Head of caudate nucleus (tissue), 42 donors: ENCODE measurements at regions not wholly inside any gene's neighbourhood (a gene's known extent, or its start where the extent isn't known, plus 50 kb on each side); places are given as distances from the start of the nearest gene placed in this dataset.
"Not testable (repeated sequence)": the region's sequence is repeated elsewhere in the genome, so short reads cannot be mapped to it uniquely, and the experiment has no call there.

Experiments used
- DNase-seq, 42 donors: peaks; one replicate each; pipeline versions ENCODE4 v3.0.0 to v3.0.0-alpha.2; 2020 to 2021; ENCODE audit warnings: mixed read lengths in 7 of 42
- intact Hi-C: fragments of 100-400 bp; cut with DNase I; formaldehyde crosslinking; loops from one replicate; pipeline ENCODE4 v1.15.0; 2022

GRCh38 chr6:144969154-144969553 lies 684.0 kb downstream of the UTRN start:
- no peak for DNase-seq
- intact Hi-C loops: no loop called here

GRCh38 chr6:144969602-144970272 lies 684.6 kb downstream of the UTRN start:
- intact Hi-C loops: no loop called here
- no peak for DNase-seq

GRCh38 chr6:144977250-144977864 lies 692.2 kb downstream of the UTRN start:
- intact Hi-C loops, DNase-seq: not testable (repeated sequence)

GRCh38 chr6:144978208-144978607 lies 693.1 kb downstream of the UTRN start:
- intact Hi-C loops: no loop called here
- no peak for DNase-seq

GRCh38 chr6:144986271-144986670 lies 701.1 kb downstream of the UTRN start:
- DNase-seq: no peak
- intact Hi-C loops: no loop called here

GRCh38 chr6:144989319-144990107 lies 704.4 kb downstream of the UTRN start:
- no peak for DNase-seq
- intact Hi-C loops: no loop called here

GRCh38 chr6:144990784-144991183 lies 705.6 kb downstream of the UTRN start:
- intact Hi-C loops: no loop called here
- no peak for DNase-seq

- intact Hi-C loops: no loop called here
- no peak for DNase-seq
Measured at GRCh38 chr6:144993870-144994269, 708.7 kb downstream of the UTRN start.

GRCh38 chr6:144997996-144998395 lies 712.9 kb downstream of the UTRN start:
- no peak for DNase-seq
- intact Hi-C loops: no loop called here

- intact Hi-C loops: no loop called here
- DNase-seq: no peak
Measured at GRCh38 chr6:144999127-144999526, 714.0 kb downstream of the UTRN start.

- no peak for DNase-seq
- intact Hi-C loops: no loop called here
Measured at GRCh38 chr6:145003145-145003544, 718.0 kb downstream of the UTRN start.

- no peak for DNase-seq
Measured at GRCh38 chr6:145006914-145007313, 721.8 kb downstream of the UTRN start.

GRCh38 chr6:145008715-145009114 lies 723.6 kb downstream of the UTRN start:
- intact Hi-C loops: no loop called here
- no peak for DNase-seq

More at GRCh38 chr6:145006914-145007313, 721.8 kb downstream of the UTRN start:
- intact Hi-C loops: no loop called here

GRCh38 chr6:145009711-145010110 lies 724.6 kb downstream of the UTRN start:
- no peak for DNase-seq
- intact Hi-C loops: no loop called here

- intact Hi-C loops: no loop called here
Measured at GRCh38 chr6:145012039-145012662, 723.2 kb downstream of the EPM2A start.

GRCh38 chr6:145015739-145016558 lies 719.4 kb downstream of the EPM2A start:
- peak in 28 of 42 donors; percentile 3 to 75 (median 32) for DNase-seq
- intact Hi-C loops: no loop called here

More at GRCh38 chr6:145012039-145012662, 723.2 kb downstream of the EPM2A start:
- no peak for DNase-seq

- DNase-seq: no peak
- intact Hi-C loops: no loop called here
Measured at GRCh38 chr6:145017051-145017450, 718.3 kb downstream of the EPM2A start.

- DNase-seq: no peak
- intact Hi-C loops: no loop called here
Measured at GRCh38 chr6:145017516-145017915, 717.8 kb downstream of the EPM2A start.

- intact Hi-C loops: no loop called here
- DNase-seq: no peak
Measured at GRCh38 chr6:145018027-145018426, 717.3 kb downstream of the EPM2A start.
